Dedifferentiated amniotic fluid mesenchymal stem cell (primary cell): ENCODE measurements at regions not wholly inside any gene's neighbourhood (a gene's known extent, or its start where the extent isn't known, plus 50 kb on each side); places are given as distances from the start of the nearest gene placed in this dataset.
"Not testable (repeated sequence)": the region's sequence is repeated elsewhere in the genome, so short reads cannot be mapped to it uniquely, and the experiment has no call there.

Source experiments
- DNase-seq: peaks from one replicate; pipeline ENCODE4 v3.0.0-alpha.2; 2016; ENCODE audit errors: extremely low spot score

- no peak for DNase-seq
Observed at GRCh38 chr18:39319141-39319540, 1753.5 kb upstream of the CELF4 start.

DNA sequence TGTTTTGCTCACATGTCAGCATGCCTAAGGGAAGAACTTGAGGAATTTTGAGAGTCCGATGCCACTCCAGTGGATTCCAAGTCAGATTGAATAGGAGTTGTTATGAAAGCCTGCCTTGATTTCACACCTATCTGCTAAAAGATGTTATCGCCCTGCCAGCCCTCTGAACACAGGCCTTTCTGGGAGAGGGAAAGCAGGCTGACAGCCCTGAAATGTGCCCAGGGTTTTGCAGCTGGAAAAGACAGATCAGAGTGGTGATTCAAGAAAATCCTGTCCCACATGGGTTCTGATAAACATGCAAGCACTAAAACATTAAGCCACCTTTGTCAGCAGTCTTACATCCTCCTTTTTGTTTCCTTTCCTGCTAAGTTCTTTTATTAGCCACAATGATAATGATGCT, 1752.9 kb upstream of the CELF4 start:
- DNase-seq, result no peak

- DNase-seq, result no peak
Observed at GRCh38 chr18:39318008-39318407, 1752.4 kb upstream of the CELF4 start.

DNA sequence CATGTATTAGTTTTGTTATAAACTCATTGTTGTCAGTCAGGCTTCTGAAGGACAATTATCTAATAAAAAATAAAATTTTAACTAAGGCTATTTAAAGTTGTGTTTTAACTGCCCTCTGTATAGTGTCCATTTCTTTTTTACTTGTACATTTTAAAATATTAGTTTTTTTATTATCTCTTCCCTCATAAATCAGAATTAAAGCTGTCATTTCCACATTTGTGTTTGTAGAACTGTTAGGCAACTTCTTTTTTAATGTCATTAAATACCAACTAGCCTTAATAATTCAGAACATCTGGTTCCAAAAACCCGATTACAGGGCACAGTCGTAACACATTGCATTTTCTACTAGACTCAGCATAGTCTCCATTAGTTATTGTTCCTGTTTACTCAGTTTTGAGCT, 1749.0 kb upstream of the CELF4 start:
- no peak for DNase-seq

GRCh38 chr18:39313992-39314391, 1748.4 kb upstream of the CELF4 start:
- DNase-seq, result no peak

GRCh38 chr18:39311111-39311712, 1745.6 kb upstream of the CELF4 start:
- DNase-seq, result no peak

DNA sequence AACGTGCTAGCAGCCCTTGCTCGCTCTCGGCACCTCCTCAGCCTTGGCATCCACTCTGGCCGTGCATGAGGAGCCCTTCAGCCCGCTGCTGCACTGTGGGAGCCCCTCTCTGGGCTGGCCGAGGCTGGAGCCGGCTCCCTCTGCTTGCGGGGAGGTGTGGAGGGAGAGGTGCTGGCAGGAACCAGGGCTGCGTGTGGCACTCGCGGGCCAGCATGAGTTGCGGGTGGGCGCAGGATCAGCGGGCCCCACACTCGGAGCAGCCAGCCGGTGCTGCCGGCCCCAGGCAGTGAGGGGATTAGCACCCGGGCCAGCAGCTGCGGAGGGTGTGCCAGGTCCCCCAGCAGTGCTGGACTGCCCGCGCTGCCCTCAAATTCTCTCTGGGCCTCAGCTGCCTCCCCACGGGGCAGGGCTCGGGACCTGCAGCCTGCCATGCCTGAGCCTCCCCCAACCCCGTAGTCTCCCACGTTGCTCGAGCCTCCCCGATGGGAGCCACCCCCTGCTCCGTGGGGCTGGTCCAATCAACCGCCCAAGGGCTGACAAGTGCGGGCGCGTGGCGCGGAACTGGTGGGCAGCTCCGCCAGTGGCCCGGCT, 1743.4 kb upstream of the CELF4 start:
- not testable (repeated sequence) for DNase-seq

DNA sequence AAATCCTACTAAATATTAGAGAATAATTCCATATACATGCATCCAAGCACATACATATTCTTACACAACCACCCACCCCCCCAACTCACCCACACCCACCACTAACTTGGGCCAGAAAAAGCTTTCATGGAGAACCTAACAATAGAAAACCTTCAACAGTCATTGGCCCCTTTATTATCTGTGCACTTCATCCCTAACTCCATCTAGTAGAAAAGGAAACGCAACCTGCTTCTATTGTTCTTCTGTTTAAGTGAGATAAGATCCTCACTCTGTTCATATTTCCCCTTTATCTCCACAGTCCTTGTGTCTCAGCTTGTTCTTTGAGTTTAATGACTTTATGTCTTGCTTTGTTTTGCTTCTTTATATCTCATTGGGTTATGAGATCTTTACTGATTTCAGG, 1740.2 kb upstream of the CELF4 start:
- DNase-seq, result no peak

- DNase-seq, result no peak
Observed at GRCh38 chr18:39302481-39302880, 1736.9 kb upstream of the CELF4 start.

DNA sequence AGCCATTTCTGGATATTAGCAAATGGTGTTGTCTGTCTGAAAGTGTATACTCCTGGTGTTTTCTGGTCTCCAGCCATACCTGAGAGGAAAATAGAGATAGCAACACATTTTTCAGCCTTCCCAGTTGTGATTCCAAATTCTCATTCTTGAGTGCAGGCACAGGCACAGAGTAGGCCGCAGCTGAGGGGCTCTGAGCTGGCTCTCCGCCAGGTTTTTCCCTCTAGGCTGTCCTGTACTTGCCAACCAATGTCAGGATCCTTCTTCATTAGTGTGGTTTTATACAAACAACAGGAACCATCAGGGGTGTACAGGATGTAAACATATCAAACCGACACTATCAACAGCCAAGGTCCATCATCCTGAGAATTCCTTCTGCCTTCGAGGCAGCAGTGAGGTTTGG, 1733.6 kb upstream of the CELF4 start:
- DNase-seq, result no peak

DNA sequence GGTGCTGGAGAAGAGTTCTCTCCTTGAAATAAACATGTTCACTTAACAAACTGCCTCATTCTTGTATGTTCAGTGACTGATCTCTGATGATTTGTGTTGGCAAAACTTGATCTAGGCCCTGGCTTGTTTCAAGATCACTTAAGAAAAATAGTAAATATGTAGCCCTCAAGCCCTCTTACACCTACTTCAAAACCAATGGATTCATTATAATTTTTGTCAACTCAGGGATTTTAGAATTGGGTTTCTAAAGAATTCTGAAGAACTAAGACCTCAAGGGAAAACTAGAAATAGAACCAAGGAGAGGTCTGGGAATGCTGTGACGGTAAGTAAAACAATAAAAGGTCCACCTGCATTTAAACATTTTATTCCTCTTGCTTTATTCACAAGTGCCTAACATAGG, 1731.6 kb upstream of the CELF4 start:
- DNase-seq, result no peak

DNA sequence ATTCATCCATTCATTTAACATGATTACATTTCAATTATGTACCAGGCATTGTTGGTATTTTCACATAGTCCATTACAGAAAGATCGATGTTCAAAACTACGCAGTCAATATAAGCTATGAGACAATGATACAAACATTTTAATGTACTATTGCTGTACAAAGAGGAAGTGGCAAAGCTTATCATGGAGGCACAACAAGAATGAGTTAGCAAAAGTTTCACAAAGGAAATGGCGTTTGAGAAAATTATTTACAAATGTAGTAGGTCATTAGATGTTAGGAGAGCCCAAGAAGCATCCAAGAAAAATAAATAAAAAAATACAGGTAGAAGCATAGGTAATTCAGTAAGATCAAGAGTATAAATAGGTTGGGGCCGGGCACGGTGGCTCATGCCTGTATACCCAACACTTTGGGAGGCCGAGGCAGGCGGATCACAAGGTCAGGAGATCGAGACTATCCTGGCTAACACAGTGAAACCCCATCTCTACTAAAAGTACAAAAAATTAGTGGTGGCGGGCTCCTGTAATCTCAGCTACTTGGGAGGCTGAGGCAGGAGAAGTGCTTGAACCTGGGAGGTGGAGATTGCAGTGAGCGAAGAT, 1730.8 kb upstream of the CELF4 start:
- DNase-seq, result no peak

DNA sequence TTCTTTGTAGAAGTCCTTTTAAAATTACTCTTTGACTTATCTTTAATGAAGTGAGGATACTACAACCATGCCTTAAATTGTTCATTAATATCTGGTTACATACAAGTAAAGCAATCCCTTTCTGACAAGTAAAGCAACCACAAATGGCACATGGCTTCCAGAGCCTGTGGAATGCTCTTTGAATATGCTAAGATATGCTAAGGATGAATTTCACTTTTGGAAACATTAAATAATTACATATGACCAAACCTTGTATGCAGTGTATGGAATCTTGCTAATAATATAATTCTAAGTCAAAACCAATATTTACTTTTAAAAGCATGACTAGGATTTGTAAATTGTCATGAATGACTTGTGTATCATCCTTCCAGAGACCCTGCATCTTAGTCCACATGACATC, 1711.2 kb upstream of the CELF4 start:
- no peak for DNase-seq

DNA sequence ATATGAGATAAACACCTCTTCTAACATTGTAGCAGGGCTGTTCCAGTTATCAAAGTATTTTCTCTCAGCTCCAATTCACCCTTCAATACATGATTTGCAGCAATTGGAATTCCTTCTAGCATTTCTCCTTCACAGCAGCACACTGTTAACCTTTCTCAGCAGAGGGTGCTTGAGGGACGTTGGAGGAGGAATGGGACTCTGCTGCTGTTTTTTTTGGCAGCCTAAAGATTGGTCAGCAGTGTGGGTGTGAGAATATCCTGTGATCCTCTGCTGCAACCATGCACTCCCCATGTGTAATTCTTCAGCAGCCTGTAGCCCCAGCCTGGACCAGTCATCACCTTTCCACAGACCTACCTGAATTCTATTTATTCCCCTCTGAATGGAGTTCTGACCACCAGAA, 1708.9 kb upstream of the CELF4 start:
- DNase-seq, result no peak

DNA sequence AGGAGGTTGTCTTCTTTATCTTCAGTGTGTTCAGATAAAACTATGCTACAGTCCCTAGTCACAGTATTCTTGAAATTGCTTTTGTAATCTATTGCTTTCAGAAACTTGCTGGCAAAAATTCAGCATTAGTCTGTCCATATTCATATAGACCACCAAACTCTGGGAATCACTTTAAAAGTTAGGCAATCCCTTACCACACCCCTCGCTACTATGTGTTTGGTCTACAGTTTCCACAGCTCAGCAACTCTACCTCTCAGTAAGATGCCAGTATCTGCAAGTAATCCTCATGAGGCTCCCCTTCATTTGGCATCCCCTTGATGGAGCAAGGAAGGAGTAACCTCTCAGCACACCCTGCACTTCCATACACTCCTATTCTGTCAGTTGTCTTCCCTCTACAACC, 1706.6 kb upstream of the CELF4 start:
- DNase-seq, result no peak

- no peak for DNase-seq
Observed at GRCh38 chr18:39271654-39272053, 1706.1 kb upstream of the CELF4 start.

DNA sequence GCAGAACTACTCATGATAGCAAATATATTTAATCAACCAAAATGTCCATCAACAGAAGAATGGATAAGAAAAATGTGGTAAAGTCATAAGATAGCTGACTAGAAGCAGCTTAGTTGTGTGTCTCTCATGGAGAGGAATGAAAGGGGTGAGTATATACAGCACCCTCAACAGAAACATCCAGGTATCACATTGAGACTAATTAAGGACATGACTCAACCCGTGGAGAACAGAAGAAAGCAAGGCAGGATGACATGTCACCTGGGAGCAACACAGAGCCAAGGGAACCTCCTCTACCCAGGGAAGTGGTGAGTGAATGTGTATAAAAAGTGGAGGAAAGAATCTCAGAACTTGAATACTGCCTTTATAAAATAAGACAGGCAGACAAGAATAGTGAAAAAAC, 1695.0 kb upstream of the CELF4 start:
- no peak for DNase-seq

DNA sequence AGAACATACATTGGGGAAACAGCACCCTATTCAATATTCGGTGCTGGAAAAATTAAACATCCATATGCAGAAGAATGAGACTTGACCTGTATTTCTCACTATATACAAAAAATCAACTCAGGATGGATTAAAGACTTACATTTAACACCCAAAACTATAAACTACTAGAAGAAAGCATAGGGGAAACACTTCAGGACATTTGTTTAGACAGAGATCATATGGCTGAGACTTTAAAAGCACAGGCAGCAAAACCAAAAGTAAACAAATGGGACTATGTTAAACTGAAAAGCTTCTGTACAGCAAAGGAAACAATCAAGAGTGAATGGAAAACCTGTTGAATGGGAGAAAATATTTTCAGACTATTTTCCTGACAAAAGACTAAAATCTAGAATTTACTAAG, 1694.1 kb upstream of the CELF4 start:
- DNase-seq, result no peak

DNA sequence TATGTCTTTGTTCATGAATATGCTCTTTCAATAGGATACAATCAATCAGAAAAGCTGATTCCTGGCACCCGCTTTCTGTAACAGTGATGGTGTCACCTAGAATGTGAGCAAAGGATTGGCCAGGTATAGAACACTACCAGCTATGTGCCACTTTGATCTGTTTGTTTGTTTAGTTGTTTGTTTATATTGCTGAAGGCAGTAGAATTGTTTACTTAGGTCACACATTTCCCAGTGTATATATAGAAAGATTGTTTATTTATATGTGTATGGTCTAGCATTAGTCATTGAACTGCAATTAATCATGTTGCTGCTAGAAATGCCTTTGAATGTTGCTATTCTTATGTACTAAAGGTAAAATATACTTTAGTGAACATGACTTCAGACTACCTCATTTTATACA, 1678.6 kb upstream of the CELF4 start:
- no peak for DNase-seq

GRCh38 chr18:39241534-39241933, 1675.9 kb upstream of the CELF4 start:
- no peak for DNase-seq

GRCh38 chr18:39238981-39239660, 1673.5 kb upstream of the CELF4 start:
- DNase-seq, result no peak

- no peak for DNase-seq
Observed at GRCh38 chr18:39235118-39235719, 1669.6 kb upstream of the CELF4 start.

DNA sequence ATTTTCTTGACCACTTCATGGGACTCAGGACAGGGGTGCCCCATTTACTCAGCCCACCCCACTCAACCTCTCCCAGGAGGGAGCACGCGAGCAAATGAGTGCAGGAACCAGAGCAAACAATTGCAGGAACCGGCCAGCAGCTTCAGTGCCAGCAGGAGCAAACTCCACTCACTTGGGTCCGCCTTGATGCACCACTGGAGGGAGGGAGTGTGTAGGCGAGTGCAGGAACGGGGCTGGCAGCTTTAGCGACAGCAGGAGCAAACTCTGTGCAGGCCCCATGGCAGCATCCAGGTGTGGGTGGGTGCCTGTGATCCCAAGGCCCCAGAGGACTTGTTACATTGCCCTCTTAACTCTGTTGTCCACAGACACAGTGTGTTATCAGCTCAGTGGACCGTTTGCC, 1667.3 kb upstream of the CELF4 start:
- DNase-seq, result no peak
